MCF 10A (cell line): ENCODE measurements at regions not wholly inside any gene's neighbourhood (a gene's known extent, or its start where the extent isn't known, plus 50 kb on each side); places are given as distances from the start of the nearest gene placed in this dataset.

ENCODE experiments used
- BruUV-seq: library from RNA; stranded (reverse); fragments of 400-500 nt; replicated peaks from 2 replicates; lab custom pipeline; 2021; lab: Mats Ljungman, UMichigan
- CTCF ChIA-PET: fragments of 300-600 bp; sonication (Branson Sonifier 250); formaldehyde crosslinking; extraction: SDS; loops from one replicate; lab custom pipeline; 2021; ENCODE audit warnings: antibody characterized with exemption, inconsistent platforms; lab: Yijun Ruan, JAX
- POLR2A ChIA-PET: fragments of 300-600, 350-650 bp; sonication (Branson Sonifier 250); formaldehyde crosslinking; extraction: SDS; loops from one replicate; lab custom pipeline; 2020; ENCODE audit warnings: antibody characterized with exemption, inconsistent platforms; lab: Yijun Ruan, JAX
- DNase-seq: peaks from one replicate; pipeline ENCODE4 v3.0.0-alpha.2; 2018; ENCODE audit not compliant: unreplicated experiment
- H3K27ac Mint-ChIP-seq: one replicate; pipeline ENCODE4 v1.8.0; 2022; ENCODE audit warnings: mild to moderate bottlenecking, low read depth, mixed read lengths; ENCODE audit not compliant: unreplicated experiment
- H3K27me3 Mint-ChIP-seq: one replicate; pipeline ENCODE4 v1.8.0; 2022; ENCODE audit warnings: mixed read lengths; ENCODE audit not compliant: insufficient read depth, unreplicated experiment
- H3K36me3 Mint-ChIP-seq: one replicate; pipeline ENCODE4 v1.8.0; 2022; ENCODE audit warnings: mild to moderate bottlenecking, moderate library complexity, mixed read lengths; ENCODE audit not compliant: insufficient read depth, unreplicated experiment
- H3K4me1 Mint-ChIP-seq: one replicate; pipeline ENCODE4 v1.8.0; 2022; ENCODE audit warnings: mixed read lengths; ENCODE audit not compliant: insufficient read depth, unreplicated experiment
- H3K4me3 Mint-ChIP-seq: one replicate; pipeline ENCODE4 v1.8.0; 2022; ENCODE audit warnings: mild to moderate bottlenecking, moderate library complexity, mixed read lengths; ENCODE audit not compliant: unreplicated experiment
- H3K9me3 Mint-ChIP-seq: one replicate; pipeline ENCODE4 v1.8.0; 2022; ENCODE audit warnings: mixed read lengths; ENCODE audit not compliant: unreplicated experiment
- CTCF ChIP-seq: fragments of 200-600 bp; IDR thresholded peaks from one replicate; pipeline ENCODE4 v1.8.0; 2022; ENCODE audit warnings: antibody characterized with exemption, mild to moderate bottlenecking; ENCODE audit not compliant: unreplicated experiment
- intact Hi-C: fragments of 100-400 bp; cut with micrococcal nuclease; formaldehyde crosslinking; loops from 2 replicates; pipeline ENCODE4 v1.14.1; 2022

GRCh38 chr11:112470355-112470754 is 209.7 kb upstream of the PLET1 start:
- DNase-seq = peak; percentile 6
- H3K27ac Mint-ChIP-seq = no peak overlapping the region
- no peaks in the 10 kb centered on the region for H3K36me3 Mint-ChIP-seq
- no TSS peak for BruUV-seq
- H3K4me3 Mint-ChIP-seq = no peak overlapping the region
- intact Hi-C loops = no loop called here
- no peaks in the 10 kb centered on the region for H3K9me3 Mint-ChIP-seq
- ChIA-PET POLR2A (no interaction called here), CTCF (interaction anchor here (0.6 kb wide), 1 partner anchor 868 kb away, joined by 3 read pairs; no protein-coding TSS in a partner anchor)
- H3K27me3 Mint-ChIP-seq = peaks cover 41% of the 10 kb centered on the region
- no peak for TF ChIP-seq CTCF
- peaks cover 5% of the 10 kb centered on the region for H3K4me1 Mint-ChIP-seq

- DNase-seq = no peak
- peaks cover 5% of the 10 kb centered on the region for H3K4me1 Mint-ChIP-seq
- H3K9me3 Mint-ChIP-seq = no peaks in the 10 kb centered on the region
- ChIA-PET POLR2A (no interaction called here), CTCF (interaction anchor here (1.3 kb wide), 1 partner anchor 10 kb away, joined by 7 read pairs; no protein-coding TSS in a partner anchor)
- H3K27ac Mint-ChIP-seq = no peak overlapping the region
- BruUV-seq = no TSS peak
- H3K36me3 Mint-ChIP-seq = no peaks in the 10 kb centered on the region
- H3K27me3 Mint-ChIP-seq = peaks cover 46% of the 10 kb centered on the region
- intact Hi-C loops = no loop called here
- TF ChIP-seq CTCF = no peak
- no peak overlapping the region for H3K4me3 Mint-ChIP-seq
Observed at GRCh38 chr11:112471731-112472130, 211.1 kb upstream of the PLET1 start.

GRCh38 chr11:112477152-112477551 is 216.5 kb upstream of the PLET1 start:
- no peak for DNase-seq
- TF ChIP-seq CTCF = no peak
- Mint-ChIP-seq H3K27ac (no peak overlapping the region), H3K4me1 (no peaks in the 10 kb centered on the region), H3K4me3 (no peak overlapping the region), H3K9me3 (no peaks in the 10 kb centered on the region), H3K36me3 (no peaks in the 10 kb centered on the region), H3K27me3 (peaks cover 50% of the 10 kb centered on the region)
- CTCF ChIA-PET = no interaction called here
- BruUV-seq = no TSS peak
- POLR2A ChIA-PET = no interaction called here
- intact Hi-C loops = no loop called here

- no peaks in the 10 kb centered on the region for H3K4me1 Mint-ChIP-seq
- peaks cover 55% of the 10 kb centered on the region for H3K27me3 Mint-ChIP-seq
- no TSS peak for BruUV-seq
- DNase-seq = peak; percentile 32
- no peak for TF ChIP-seq CTCF
- H3K36me3 Mint-ChIP-seq = no peaks in the 10 kb centered on the region
- ChIA-PET CTCF (no interaction called here), POLR2A (no interaction called here)
- no peaks in the 10 kb centered on the region for H3K9me3 Mint-ChIP-seq
- no peak overlapping the region for H3K27ac Mint-ChIP-seq
- intact Hi-C loops = no loop called here
- H3K4me3 Mint-ChIP-seq = no peak overlapping the region
Observed at GRCh38 chr11:112477581-112478317, 217.1 kb upstream of the PLET1 start.
